ENCODE measurements at regions not wholly inside any gene's neighbourhood (a gene's known extent, or its start where the extent isn't known, plus 50 kb on each side); places are given as distances from the start of the nearest gene placed in this dataset.

GRCh38 chr2:81853341-81853740 lies 1548.8 kb upstream of the LRRTM1 start:
- TF ChIP-seq, protein P1, sequence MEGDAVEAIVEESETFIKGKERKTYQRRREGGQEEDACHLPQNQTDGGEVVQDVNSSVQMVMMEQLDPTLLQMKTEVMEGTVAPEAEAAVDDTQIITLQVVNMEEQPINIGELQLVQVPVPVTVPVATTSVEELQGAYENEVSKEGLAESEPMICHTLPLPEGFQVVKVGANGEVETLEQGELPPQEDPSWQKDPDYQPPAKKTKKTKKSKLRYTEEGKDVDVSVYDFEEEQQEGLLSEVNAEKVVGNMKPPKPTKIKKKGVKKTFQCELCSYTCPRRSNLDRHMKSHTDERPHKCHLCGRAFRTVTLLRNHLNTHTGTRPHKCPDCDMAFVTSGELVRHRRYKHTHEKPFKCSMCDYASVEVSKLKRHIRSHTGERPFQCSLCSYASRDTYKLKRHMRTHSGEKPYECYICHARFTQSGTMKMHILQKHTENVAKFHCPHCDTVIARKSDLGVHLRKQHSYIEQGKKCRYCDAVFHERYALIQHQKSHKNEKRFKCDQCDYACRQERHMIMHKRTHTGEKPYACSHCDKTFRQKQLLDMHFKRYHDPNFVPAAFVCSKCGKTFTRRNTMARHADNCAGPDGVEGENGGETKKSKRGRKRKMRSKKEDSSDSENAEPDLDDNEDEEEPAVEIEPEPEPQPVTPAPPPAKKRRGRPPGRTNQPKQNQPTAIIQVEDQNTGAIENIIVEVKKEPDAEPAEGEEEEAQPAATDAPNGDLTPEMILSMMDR (IDR thresholded peaks at IDR 0.05; ENCODE audit: poor library complexity): no peak
- TF ChIP-seq EZH2 (IDR thresholded peaks at IDR 0.05; ENCODE audit: borderline replicate concordance): no peak
- TF ChIP-seq EZH2phosphoT487 (IDR thresholded peaks at IDR 0.05; ENCODE audit: low read depth, severe bottlenecking, unreplicated experiment): no peak
